Central memory CD8-positive, alpha-beta T cell (primary cell): ENCODE measurements at regions not wholly inside any gene's neighbourhood (a gene's known extent, or its start where the extent isn't known, plus 50 kb on each side); places are given as distances from the start of the nearest gene placed in this dataset.

ENCODE experiments used
- ATAC-seq: fragments of 150-1000 bp; cut with Tn5 transposase; replicated peaks from 2 replicates; pipeline ENCODE4 v1.10.0; 2022; ENCODE audit warnings: mild to moderate bottlenecking, moderate FRiP score, moderate number of reproducible peaks; ENCODE audit not compliant: poor library complexity, severe bottlenecking; ENCODE audit errors: extremely low read depth
- DNase-seq, 2 donors: peaks; one replicate each; pipeline ENCODE4 v3.0.0; 2021; ENCODE audit warnings: low spot score in 2 of 2
- H3K27ac Mint-ChIP-seq: one replicate; pipeline ENCODE4 v1.8.0; 2022; ENCODE audit warnings: low read depth, mild to moderate bottlenecking, moderate library complexity, mixed read lengths
- H3K27me3 Mint-ChIP-seq: one replicate; pipeline ENCODE4 v1.8.0; 2022; ENCODE audit warnings: mixed read lengths
- H3K36me3 Mint-ChIP-seq: one replicate; pipeline ENCODE4 v1.8.0; 2022; ENCODE audit warnings: mild to moderate bottlenecking, moderate library complexity, mixed read lengths; ENCODE audit not compliant: insufficient read depth
- H3K4me1 Mint-ChIP-seq: one replicate; pipeline ENCODE4 v1.8.0; 2022; ENCODE audit warnings: mixed read lengths
- H3K4me3 Mint-ChIP-seq: one replicate; pipeline ENCODE4 v1.8.0; 2022; ENCODE audit warnings: mild to moderate bottlenecking, moderate library complexity, mixed read lengths
- H3K9me3 Mint-ChIP-seq: one replicate; pipeline ENCODE4 v1.8.0; 2022; ENCODE audit warnings: mixed read lengths

- Mint-ChIP-seq H3K27ac (no peak overlapping the region), H3K4me3 (no peak overlapping the region), H3K9me3 (no peaks in the 10 kb centered on the region), H3K36me3 (no peaks in the 10 kb centered on the region), H3K4me1 (no peaks in the 10 kb centered on the region), H3K27me3 (no peaks in the 10 kb centered on the region)
- ATAC-seq (no peak), DNase-seq (no peak)
These were observed 77.0 kb upstream of the COL5A1 start for GRCh38 chr9:134564431-134565170.

GRCh38 chr9:134565316-134565915 is 76.2 kb upstream of the COL5A1 start:
- Mint-ChIP-seq H3K36me3 (no peaks in the 10 kb centered on the region), H3K27me3 (no peaks in the 10 kb centered on the region), H3K4me3 (no peak overlapping the region), H3K9me3 (no peaks in the 10 kb centered on the region), H3K27ac (no peak overlapping the region), H3K4me1 (no peaks in the 10 kb centered on the region)
- no peak for ATAC-seq
- DNase-seq, result no peak

GRCh38 chr9:134566196-134566847 is 75.3 kb upstream of the COL5A1 start:
- Mint-ChIP-seq H3K4me1 (no peaks in the 10 kb centered on the region), H3K36me3 (no peaks in the 10 kb centered on the region), H3K27me3 (no peaks in the 10 kb centered on the region), H3K9me3 (no peaks in the 10 kb centered on the region), H3K4me3 (no peak overlapping the region), H3K27ac (no peak overlapping the region)
- DNase-seq, result no peak
- ATAC-seq, result no peak

GRCh38 chr9:134566936-134567335 is 74.7 kb upstream of the COL5A1 start:
- H3K9me3 Mint-ChIP-seq, result no peaks in the 10 kb centered on the region
- no peak for ATAC-seq

DNA sequence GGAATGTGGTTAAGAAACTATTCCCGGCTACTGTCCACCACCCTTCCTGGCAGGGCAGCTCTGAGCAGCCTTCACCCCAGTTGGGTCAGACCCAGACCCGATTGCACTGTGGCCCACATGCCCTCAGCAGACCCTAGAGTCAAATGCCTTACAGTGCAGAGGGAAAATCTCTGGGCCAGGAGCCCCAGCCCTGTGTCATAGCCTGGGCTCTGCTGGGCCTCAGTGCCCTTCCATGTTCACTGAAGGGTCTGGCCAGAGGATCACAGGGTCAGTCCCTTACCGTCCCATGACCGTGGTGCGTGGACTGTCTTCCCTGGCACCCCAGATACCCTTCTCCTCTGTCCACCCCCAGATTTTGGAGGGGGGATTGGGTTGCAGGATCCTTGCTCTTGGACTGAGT is 73.5 kb upstream of the COL5A1 start:
- H3K27me3 Mint-ChIP-seq, result no peaks in the 10 kb centered on the region
- DNase-seq (no peak), ATAC-seq (no peak)
- no peaks in the 10 kb centered on the region for H3K36me3 Mint-ChIP-seq
- no peak overlapping the region for H3K27ac Mint-ChIP-seq
- no peaks in the 10 kb centered on the region for H3K4me1 Mint-ChIP-seq
- no peaks in the 10 kb centered on the region for H3K9me3 Mint-ChIP-seq
- no peak overlapping the region for H3K4me3 Mint-ChIP-seq

More at GRCh38 chr9:134566936-134567335, 74.7 kb upstream of the COL5A1 start:
- H3K4me1 Mint-ChIP-seq, result no peaks in the 10 kb centered on the region
- no peak overlapping the region for H3K27ac Mint-ChIP-seq
- H3K27me3 Mint-ChIP-seq, result no peaks in the 10 kb centered on the region
- no peaks in the 10 kb centered on the region for H3K36me3 Mint-ChIP-seq
- H3K4me3 Mint-ChIP-seq, result no peak overlapping the region
- DNase-seq, result no peak

GRCh38 chr9:134568811-134569210 is 72.8 kb upstream of the COL5A1 start:
- Mint-ChIP-seq H3K4me3 (no peak overlapping the region), H3K9me3 (no peaks in the 10 kb centered on the region), H3K4me1 (no peaks in the 10 kb centered on the region), H3K27ac (no peak overlapping the region), H3K27me3 (no peaks in the 10 kb centered on the region), H3K36me3 (no peaks in the 10 kb centered on the region)
- DNase-seq, result no peak
- ATAC-seq, result no peak

DNA sequence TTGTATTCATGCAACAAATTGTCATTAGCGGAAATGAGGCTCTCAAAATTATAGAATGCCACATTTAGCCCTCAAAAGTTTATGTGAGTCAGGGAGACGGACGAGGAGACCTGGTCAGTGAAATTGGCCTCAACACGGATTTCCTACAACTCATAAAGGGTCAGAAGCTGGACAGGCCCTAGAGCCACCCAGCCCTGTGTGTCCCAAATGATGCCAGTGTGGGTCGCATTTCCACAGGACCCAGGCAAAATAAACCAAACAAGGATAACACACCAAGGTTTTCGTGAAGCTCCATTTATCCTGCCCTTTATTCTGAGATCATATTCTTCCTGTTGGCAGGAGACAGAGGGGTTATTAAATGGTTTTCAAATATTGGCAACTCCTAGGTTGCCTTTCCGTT is 72.0 kb upstream of the COL5A1 start:
- H3K27ac Mint-ChIP-seq, result no peak overlapping the region
- H3K27me3 Mint-ChIP-seq, result no peaks in the 10 kb centered on the region
- no peak for ATAC-seq
- DNase-seq, result no peak
- no peaks in the 10 kb centered on the region for H3K9me3 Mint-ChIP-seq
- H3K4me1 Mint-ChIP-seq, result no peaks in the 10 kb centered on the region
- H3K4me3 Mint-ChIP-seq, result no peak overlapping the region
- H3K36me3 Mint-ChIP-seq, result no peaks in the 10 kb centered on the region

DNA sequence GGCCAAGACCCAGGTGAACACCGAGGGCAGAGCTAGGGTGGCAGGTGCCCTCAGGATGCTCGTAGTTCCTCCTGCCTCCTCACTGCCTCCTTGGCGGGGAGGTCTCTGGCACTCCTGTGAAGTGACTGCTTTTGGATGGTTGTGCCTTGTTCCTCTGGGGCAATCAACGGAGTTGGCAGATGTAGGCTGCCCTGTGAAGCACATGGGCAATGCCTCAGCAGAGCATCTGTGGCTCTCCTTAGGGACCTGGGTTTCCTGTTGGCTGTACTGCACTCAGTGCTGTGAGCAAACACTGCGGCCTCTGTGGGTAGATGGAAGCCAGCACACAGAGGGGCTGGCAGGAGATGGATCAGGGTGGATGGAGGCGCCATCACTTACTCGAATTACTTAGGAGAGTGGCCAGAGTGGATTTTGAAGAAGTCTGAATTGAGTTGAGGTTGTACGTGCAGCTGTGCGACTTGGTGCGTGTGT is 71.4 kb upstream of the COL5A1 start:
- Mint-ChIP-seq H3K4me1 (no peaks in the 10 kb centered on the region), H3K36me3 (no peaks in the 10 kb centered on the region), H3K9me3 (no peaks in the 10 kb centered on the region), H3K4me3 (no peak overlapping the region), H3K27ac (no peak overlapping the region), H3K27me3 (no peaks in the 10 kb centered on the region)
- ATAC-seq, result no peak
- DNase-seq, result no peak

- H3K36me3 Mint-ChIP-seq, result no peaks in the 10 kb centered on the region
- H3K27ac Mint-ChIP-seq, result no peak overlapping the region
- no peaks in the 10 kb centered on the region for H3K4me1 Mint-ChIP-seq
- ATAC-seq, result no peak
- H3K9me3 Mint-ChIP-seq, result no peaks in the 10 kb centered on the region
- H3K27me3 Mint-ChIP-seq, result no peaks in the 10 kb centered on the region
- no peak for DNase-seq
- H3K4me3 Mint-ChIP-seq, result no peak overlapping the region
These were observed 70.8 kb upstream of the COL5A1 start for GRCh38 chr9:134570711-134571325.

- peaks cover 2% of the 10 kb centered on the region for H3K36me3 Mint-ChIP-seq
- peak in 1 of 2 donors; percentile 7 for DNase-seq
- H3K27ac Mint-ChIP-seq, result no peak overlapping the region
- H3K27me3 Mint-ChIP-seq, result no peaks in the 10 kb centered on the region
- no peaks in the 10 kb centered on the region for H3K4me1 Mint-ChIP-seq
- H3K4me3 Mint-ChIP-seq, result no peak overlapping the region
- ATAC-seq, result no peak
- H3K9me3 Mint-ChIP-seq, result no peaks in the 10 kb centered on the region
These were observed 70.2 kb upstream of the COL5A1 start for GRCh38 chr9:134571326-134571931.

- Mint-ChIP-seq H3K27ac (no peak overlapping the region), H3K4me3 (no peak overlapping the region), H3K36me3 (peaks cover 2% of the 10 kb centered on the region), H3K4me1 (no peaks in the 10 kb centered on the region), H3K27me3 (peaks cover 6% of the 10 kb centered on the region), H3K9me3 (no peaks in the 10 kb centered on the region)
- ATAC-seq, result no peak
- peak in 1 of 2 donors; percentile 9 for DNase-seq
These were observed 69.4 kb upstream of the COL5A1 start for GRCh38 chr9:134571946-134572917.
